H9 (cell line): ENCODE measurements at regions not wholly inside any gene's neighbourhood (a gene's known extent, or its start where the extent isn't known, plus 50 kb on each side); places are given as distances from the start of the nearest gene placed in this dataset.

Experiments used
- DNase-seq: peaks from one replicate; pipeline ENCODE4 v3.0.0-alpha.2; 2017
- H2AFZ ChIP-seq: one replicate; pipeline ENCODE4 v1.6.1; 2013; ENCODE audit warnings: mild to moderate bottlenecking, low read length, control low read depth, moderate library complexity
- H2AK5ac ChIP-seq: 2 replicates; pipeline ENCODE4 v1.6.1; 2013; ENCODE audit warnings: low read length, control low read depth, mixed read lengths; ENCODE audit not compliant: insufficient read length
- H2BK120ac ChIP-seq: one replicate; pipeline ENCODE4 v1.6.1; 2013; ENCODE audit warnings: low read depth, mild to moderate bottlenecking, low read length, control low read depth, inconsistent platforms; ENCODE audit not compliant: poor library complexity, severe bottlenecking
- H2BK12ac ChIP-seq: 2 replicates; pipeline ENCODE4 v1.6.1; 2013; ENCODE audit warnings: low read length, control low read depth, mixed read lengths, low read depth; ENCODE audit not compliant: insufficient read length
- H2BK15ac ChIP-seq: 2 replicates; pipeline ENCODE4 v1.6.1; 2013; ENCODE audit warnings: low read depth, low read length, control low read depth
- H2BK20ac ChIP-seq: one replicate; pipeline ENCODE4 v1.6.1; 2013; ENCODE audit warnings: low read depth, mild to moderate bottlenecking, low read length, control low read depth, inconsistent platforms; ENCODE audit not compliant: poor library complexity, severe bottlenecking
- H2BK5ac ChIP-seq: 2 replicates; pipeline ENCODE4 v1.6.1; 2013; ENCODE audit warnings: low read length, control low read depth, mixed read lengths; ENCODE audit not compliant: insufficient read length
- H3K14ac ChIP-seq: 2 replicates; pipeline ENCODE4 v1.6.1; 2013; ENCODE audit warnings: low read length, control low read depth; ENCODE audit not compliant: insufficient read depth
- H3K18ac ChIP-seq: 2 replicates; pipeline ENCODE4 v1.6.1; 2013; ENCODE audit warnings: low read depth, mild to moderate bottlenecking, mixed read lengths, low read length, control low read depth; ENCODE audit not compliant: insufficient read length
- H3K23ac ChIP-seq: 2 replicates; pipeline ENCODE4 v1.6.1; 2013; ENCODE audit warnings: low read length, control low read depth, mixed read lengths, low read depth; ENCODE audit not compliant: insufficient read length
- H3K23me2 ChIP-seq: 2 replicates; pipeline ENCODE4 v1.6.1; 2013; ENCODE audit warnings: low read depth, mild to moderate bottlenecking, mixed read lengths, low read length, control low read depth; ENCODE audit not compliant: insufficient read length, poor library complexity, severe bottlenecking
- H3K27ac ChIP-seq: 2 replicates; pipeline ENCODE4 v1.5.1; 2013; ENCODE audit warnings: low read length, control low read depth, mixed read lengths, low read depth; ENCODE audit not compliant: insufficient read length
- H3K27me3 ChIP-seq: 2 replicates; pipeline ENCODE4 v1.6.1; 2013; ENCODE audit warnings: low read length, control low read depth, inconsistent platforms; ENCODE audit not compliant: insufficient read depth
- H3K4ac ChIP-seq: 2 replicates; pipeline ENCODE4 v1.6.1; 2013; ENCODE audit warnings: low read depth, mild to moderate bottlenecking, control low read depth, inconsistent platforms, low read length, moderate library complexity
- H3K4me1 ChIP-seq: 2 replicates; pipeline ENCODE4 v1.6.1; 2013; ENCODE audit warnings: low read length, control low read depth, inconsistent platforms; ENCODE audit not compliant: insufficient read depth
- H3K4me2 ChIP-seq: 2 replicates; pipeline ENCODE4 v1.6.1; 2013; ENCODE audit warnings: low read length, control low read depth, mixed read lengths; ENCODE audit not compliant: insufficient read length, insufficient read depth
- H3K56ac ChIP-seq: 2 replicates; pipeline ENCODE4 v1.6.1; 2013; ENCODE audit warnings: low read depth, mild to moderate bottlenecking, mixed read lengths, low read length, control low read depth; ENCODE audit not compliant: insufficient read length
- H3K79me1 ChIP-seq: 2 replicates; pipeline ENCODE4 v1.6.1; 2013; ENCODE audit warnings: low read depth, mild to moderate bottlenecking, moderate library complexity, low read length, control low read depth, inconsistent platforms; ENCODE audit not compliant: insufficient read depth, poor library complexity, severe bottlenecking
- H3K79me2 ChIP-seq: 2 replicates; pipeline ENCODE4 v1.6.1; 2013; ENCODE audit warnings: low read length, control low read depth, inconsistent platforms; ENCODE audit not compliant: insufficient read depth
- H3K9ac ChIP-seq: 2 replicates; pipeline ENCODE4 v1.6.1; 2013; ENCODE audit warnings: low read length, control low read depth, mixed read lengths; ENCODE audit not compliant: insufficient read length; ENCODE audit errors: extremely low read depth
- H3K9me3 ChIP-seq: one replicate; pipeline ENCODE4 v1.6.1; 2013; ENCODE audit warnings: low read depth, low read length, inconsistent platforms; ENCODE audit not compliant: control insufficient read depth
- H3T11ph ChIP-seq: one replicate; pipeline ENCODE4 v1.6.1; 2013; ENCODE audit warnings: mild to moderate bottlenecking, low read length, control low read depth, inconsistent platforms
- H4K20me1 ChIP-seq: one replicate; pipeline ENCODE4 v1.6.1; 2013; ENCODE audit not compliant: control insufficient read depth, insufficient read length, insufficient read depth
- H4K5ac ChIP-seq: 2 replicates; pipeline ENCODE4 v1.6.1; 2013; ENCODE audit warnings: low read depth, mild to moderate bottlenecking, mixed read lengths, low read length, control low read depth; ENCODE audit not compliant: insufficient read length
- H4K8ac ChIP-seq: replicated peaks from 2 replicates; pipeline ENCODE4 v1.6.1; 2013; ENCODE audit warnings: low read length, control low read depth, mixed read lengths, low read depth; ENCODE audit not compliant: insufficient read length
- H4K91ac ChIP-seq: 2 replicates; pipeline ENCODE4 v1.6.1; 2013; ENCODE audit warnings: low read depth, mild to moderate bottlenecking, moderate library complexity, mixed read lengths, low read length, control low read depth; ENCODE audit not compliant: insufficient read length
- H3K27ac Mint-ChIP-seq, 3 experiments: 2 replicates in 2 of 3; 3 replicates in 1 of 3; pipeline ENCODE4 v1.8.0; 2020 to 2021; ENCODE audit warnings: mixed read lengths in 3 of 3, mild to moderate bottlenecking in 1 of 3, moderate library complexity in 1 of 3
- H3K27me3 Mint-ChIP-seq: 2 replicates; pipeline ENCODE4 v1.8.0; 2021; ENCODE audit warnings: low read depth, mild to moderate bottlenecking, moderate library complexity, mixed read lengths
- H3K36me3 Mint-ChIP-seq, 3 experiments: 2 replicates in 2 of 3; 3 replicates in 1 of 3; pipeline ENCODE4 v1.8.0; 2020 to 2021; ENCODE audit warnings: low read depth in 3 of 3, mixed read lengths in 3 of 3; ENCODE audit not compliant: insufficient read depth in 1 of 3
- H3K4me1 Mint-ChIP-seq, 2 experiments: 2 replicates each; pipeline ENCODE4 v1.8.0; 2020; ENCODE audit warnings: mixed read lengths in 2 of 2
- H3K4me3 Mint-ChIP-seq, 2 experiments: 2 replicates in 1 of 2; 3 replicates in 1 of 2; pipeline ENCODE4 v1.8.0; 2020 to 2021; ENCODE audit warnings: mild to moderate bottlenecking in 2 of 2, mixed read lengths in 2 of 2, moderate library complexity in 1 of 2
- H3K9me3 Mint-ChIP-seq, 2 experiments: 2 replicates in 1 of 2; 3 replicates in 1 of 2; pipeline ENCODE4 v1.8.0; 2020; ENCODE audit warnings: mild to moderate bottlenecking in 2 of 2, mixed read lengths in 2 of 2, moderate library complexity in 1 of 2
- WGBS: extraction: QIAGEN DNeasy Blood & Tissue Kit; methylation state at CpG from one replicate; pipeline ENCODE4 v1.1.7; 2013; ENCODE audit warnings: missing lambda C conversion rate, low lambda C conversion rate, mixed read lengths; ENCODE audit not compliant: insufficient read length; ENCODE audit errors: extremely low coverage; 5-methylcytosine and 5-hydroxymethylcytosine counted together
- TF ChIP-seq, protein P1 (sequence below): fragments of 200-600 bp; sonication (generic); conservative IDR thresholded peaks from 3 replicates; pipeline ENCODE4 v1.8.0; 2021; ENCODE audit warnings: antibody characterized with exemption, mild to moderate bottlenecking

DNA sequence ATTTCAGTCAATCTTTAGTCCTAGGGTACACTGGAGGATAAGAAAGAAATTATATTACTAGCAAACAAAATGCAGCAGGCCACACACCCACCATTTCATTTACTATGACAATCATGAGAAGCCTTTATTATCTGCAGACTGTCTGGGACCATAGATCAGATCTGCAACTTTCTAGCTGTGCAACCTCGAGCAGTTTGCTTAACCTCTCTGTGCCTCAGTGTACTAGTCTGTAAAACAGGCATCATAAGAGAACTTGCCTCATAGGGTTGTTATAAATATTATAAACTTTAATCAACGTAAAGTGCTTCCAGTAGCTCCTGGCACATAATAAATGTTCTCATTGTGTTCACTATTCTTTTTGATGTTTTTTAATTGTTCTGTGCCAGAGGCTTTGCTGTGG lies 128.2 kb upstream of the C1QTNF7 start:
- Mint-ChIP-seq H3K27ac (no peak overlapping the region), H3K27me3 (peaks cover 6% of the 10 kb centered on the region), H3K4me1 (peaks cover 0 to 4% of the 10 kb centered on the region in 2 experiments; a peak in 3 of 4 replicates), H3K9me3 (peaks cover 0 to 2% of the 10 kb centered on the region in 2 experiments; a peak in 1 of 5 replicates), H3K36me3 (no peaks in the 10 kb centered on the region), H3K4me3 (no peak overlapping the region)
- H3K27me3 ChIP-seq: no peaks in the 10 kb centered on the region
- no peak overlapping the region for H4K8ac ChIP-seq
- H3K4me2 ChIP-seq: no peak overlapping the region
- H4K5ac ChIP-seq: no peak overlapping the region
- no peaks in the 10 kb centered on the region for H3K9me3 ChIP-seq
- H2BK120ac ChIP-seq: no peak overlapping the region
- no peaks in the 10 kb centered on the region for H3K79me2 ChIP-seq
- no peak overlapping the region for H2BK20ac ChIP-seq
- H3K9ac ChIP-seq: no peak overlapping the region
- H4K20me1 ChIP-seq: no peaks in the 10 kb centered on the region
- H4K91ac ChIP-seq: no peak overlapping the region
- no peak overlapping the region for H2AFZ ChIP-seq
- no peak overlapping the region for H3K27ac ChIP-seq
- no peak overlapping the region for H3K56ac ChIP-seq
- H3K14ac ChIP-seq: no peak overlapping the region
- no peak overlapping the region for H2BK5ac ChIP-seq
- H3K23ac ChIP-seq: no peak overlapping the region
- no peak overlapping the region for H3K18ac ChIP-seq
- no peak for DNase-seq
- no peak overlapping the region for H2BK12ac ChIP-seq
- no peaks in the 10 kb centered on the region for H3K79me1 ChIP-seq
- peaks cover 2% of the 10 kb centered on the region; the same call in 1 of the 2 replicates for H3K4me1 ChIP-seq
- WGBS: no CpG with 5 or more reads among the region's 2 CpGs
- no peak overlapping the region for H3T11ph ChIP-seq
- H2BK15ac ChIP-seq: no peak overlapping the region
- TF ChIP-seq, protein P1, sequence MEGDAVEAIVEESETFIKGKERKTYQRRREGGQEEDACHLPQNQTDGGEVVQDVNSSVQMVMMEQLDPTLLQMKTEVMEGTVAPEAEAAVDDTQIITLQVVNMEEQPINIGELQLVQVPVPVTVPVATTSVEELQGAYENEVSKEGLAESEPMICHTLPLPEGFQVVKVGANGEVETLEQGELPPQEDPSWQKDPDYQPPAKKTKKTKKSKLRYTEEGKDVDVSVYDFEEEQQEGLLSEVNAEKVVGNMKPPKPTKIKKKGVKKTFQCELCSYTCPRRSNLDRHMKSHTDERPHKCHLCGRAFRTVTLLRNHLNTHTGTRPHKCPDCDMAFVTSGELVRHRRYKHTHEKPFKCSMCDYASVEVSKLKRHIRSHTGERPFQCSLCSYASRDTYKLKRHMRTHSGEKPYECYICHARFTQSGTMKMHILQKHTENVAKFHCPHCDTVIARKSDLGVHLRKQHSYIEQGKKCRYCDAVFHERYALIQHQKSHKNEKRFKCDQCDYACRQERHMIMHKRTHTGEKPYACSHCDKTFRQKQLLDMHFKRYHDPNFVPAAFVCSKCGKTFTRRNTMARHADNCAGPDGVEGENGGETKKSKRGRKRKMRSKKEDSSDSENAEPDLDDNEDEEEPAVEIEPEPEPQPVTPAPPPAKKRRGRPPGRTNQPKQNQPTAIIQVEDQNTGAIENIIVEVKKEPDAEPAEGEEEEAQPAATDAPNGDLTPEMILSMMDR: no peak
- H3K4ac ChIP-seq: no peak overlapping the region
- no peak overlapping the region for H2AK5ac ChIP-seq
- no peaks in the 10 kb centered on the region for H3K23me2 ChIP-seq
